Activated CD8-positive, alpha-beta memory T cell treated with anti-CD3 and anti-CD28 coated beads for 36 hours (primary cell): ENCODE measurements at regions not wholly inside any gene's neighbourhood (a gene's known extent, or its start where the extent isn't known, plus 50 kb on each side); places are given as distances from the start of the nearest gene placed in this dataset.

Source experiments
- CTCF ChIA-PET: fragments of 350-600 bp; sonication (Branson Sonifier 250); formaldehyde crosslinking; loops from one replicate; lab custom pipeline; 2021; ENCODE audit warnings: antibody characterized with exemption; lab: Charles Lee
- POLR2A ChIA-PET: fragments of 350-600 bp; sonication (Branson Sonifier 250); formaldehyde crosslinking; loops from one replicate; lab custom pipeline; 2021; ENCODE audit warnings: antibody characterized with exemption; lab: Charles Lee

DNA sequence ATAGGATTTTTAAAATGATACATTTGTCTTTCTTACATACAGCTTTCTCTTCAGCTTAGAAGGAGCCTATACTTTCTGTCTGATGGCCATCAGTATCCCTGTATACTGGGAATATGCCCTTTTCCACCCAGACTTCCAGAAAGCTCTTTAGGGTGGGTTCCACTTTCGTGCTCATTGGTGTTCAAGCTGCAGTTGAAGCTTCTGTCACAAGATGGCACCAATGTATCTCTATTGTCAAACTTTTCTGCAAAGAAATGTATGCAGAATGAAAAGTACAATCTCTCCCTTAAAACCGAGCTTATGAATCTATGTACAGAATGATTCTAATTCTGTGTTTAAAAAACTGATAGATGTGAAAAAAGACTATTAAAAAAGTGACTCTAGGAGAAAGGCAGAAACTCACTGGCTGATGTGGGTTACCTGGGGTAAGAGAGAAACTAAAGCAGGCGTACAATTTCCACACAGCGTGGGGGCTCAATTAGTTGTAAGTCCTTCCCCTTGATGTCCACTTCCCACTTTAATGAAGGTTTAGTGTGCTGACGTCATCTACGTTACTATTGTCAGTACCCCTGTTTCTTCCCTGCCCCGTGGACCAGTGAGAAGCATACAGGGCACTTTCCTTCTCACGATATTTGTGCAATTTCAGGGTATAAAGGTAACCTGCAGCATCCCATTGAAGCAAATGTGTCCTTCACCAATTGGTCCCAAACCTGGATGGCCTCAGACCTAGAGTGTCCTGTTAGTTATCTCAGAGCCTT, 57.3 kb upstream of the TCEAL2 start:
- POLR2A ChIA-PET: no interaction called here
- CTCF ChIA-PET: no interaction called here

DNA sequence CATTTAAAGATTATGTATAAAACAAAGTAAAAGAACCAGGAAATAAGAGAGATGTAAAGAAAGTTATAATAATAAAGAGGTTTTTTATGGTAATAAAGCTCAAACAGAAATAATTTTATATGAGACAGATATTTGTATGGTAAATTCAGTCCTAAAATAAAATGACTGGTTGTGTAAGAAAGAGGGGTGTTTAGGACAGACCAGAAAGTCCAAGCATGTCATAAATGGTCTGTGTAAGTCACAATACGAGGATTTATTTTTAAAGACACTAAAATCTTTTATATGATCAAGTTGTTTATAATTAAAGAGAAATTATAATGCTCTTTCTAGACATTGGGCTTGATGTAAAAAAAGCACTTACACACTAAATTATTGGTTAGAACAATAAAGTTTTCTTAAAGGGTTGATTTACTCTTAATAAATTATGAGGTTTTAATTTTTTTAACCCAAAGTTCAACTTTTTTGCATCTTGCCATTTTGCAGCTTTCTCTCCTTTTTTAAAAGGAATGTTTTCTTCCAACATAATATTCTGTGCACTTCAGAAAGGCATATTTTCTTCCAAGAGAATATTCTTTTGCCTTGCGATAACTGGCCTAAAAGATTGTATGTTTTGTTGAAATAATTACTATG, 61.9 kb upstream of the TCEAL2 start:
- CTCF ChIA-PET: no interaction called here
- POLR2A ChIA-PET: no interaction called here

DNA sequence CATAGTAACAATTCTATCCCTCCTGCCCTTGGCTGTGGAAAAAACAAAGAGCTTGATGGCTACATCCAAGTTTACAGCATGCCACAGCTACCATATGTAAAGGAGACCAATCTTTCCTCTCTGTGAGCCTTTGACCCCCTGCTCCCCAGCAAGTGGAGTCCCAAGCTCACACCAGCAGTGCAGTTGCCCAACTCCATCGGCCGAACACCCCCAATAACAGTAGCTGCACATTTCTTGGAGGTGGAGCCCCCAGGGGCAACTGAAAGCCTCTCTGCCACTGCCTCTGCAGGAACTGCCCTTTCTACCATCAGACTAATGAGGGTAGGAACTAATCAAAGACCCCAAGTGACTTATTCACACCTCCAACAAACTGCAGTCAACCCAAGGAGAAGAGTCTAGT, 81.0 kb upstream of the TCEAL2 start:
- ChIA-PET POLR2A (no interaction called here), CTCF (no interaction called here)

DNA sequence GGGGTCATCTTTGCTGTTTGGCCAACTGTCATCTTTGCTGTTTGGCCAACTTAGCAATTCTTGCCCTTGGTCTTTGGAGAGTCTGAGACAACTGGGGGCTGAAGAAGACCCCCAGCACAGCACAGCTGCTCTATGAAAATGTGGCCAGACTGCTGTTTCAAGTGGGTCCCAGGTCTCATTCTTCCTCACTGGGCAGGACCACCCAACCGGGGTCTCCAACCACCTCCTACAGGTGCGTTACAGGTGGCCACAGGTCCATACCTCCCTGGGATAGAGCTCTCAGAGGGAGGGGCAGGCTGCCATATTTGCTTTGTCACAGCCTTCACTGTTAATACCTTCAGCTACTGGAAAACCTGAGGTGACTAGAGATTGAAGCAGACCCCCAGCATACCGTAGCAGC, 82.1 kb upstream of the TCEAL2 start:
- ChIA-PET CTCF (no interaction called here), POLR2A (no interaction called here)

DNA sequence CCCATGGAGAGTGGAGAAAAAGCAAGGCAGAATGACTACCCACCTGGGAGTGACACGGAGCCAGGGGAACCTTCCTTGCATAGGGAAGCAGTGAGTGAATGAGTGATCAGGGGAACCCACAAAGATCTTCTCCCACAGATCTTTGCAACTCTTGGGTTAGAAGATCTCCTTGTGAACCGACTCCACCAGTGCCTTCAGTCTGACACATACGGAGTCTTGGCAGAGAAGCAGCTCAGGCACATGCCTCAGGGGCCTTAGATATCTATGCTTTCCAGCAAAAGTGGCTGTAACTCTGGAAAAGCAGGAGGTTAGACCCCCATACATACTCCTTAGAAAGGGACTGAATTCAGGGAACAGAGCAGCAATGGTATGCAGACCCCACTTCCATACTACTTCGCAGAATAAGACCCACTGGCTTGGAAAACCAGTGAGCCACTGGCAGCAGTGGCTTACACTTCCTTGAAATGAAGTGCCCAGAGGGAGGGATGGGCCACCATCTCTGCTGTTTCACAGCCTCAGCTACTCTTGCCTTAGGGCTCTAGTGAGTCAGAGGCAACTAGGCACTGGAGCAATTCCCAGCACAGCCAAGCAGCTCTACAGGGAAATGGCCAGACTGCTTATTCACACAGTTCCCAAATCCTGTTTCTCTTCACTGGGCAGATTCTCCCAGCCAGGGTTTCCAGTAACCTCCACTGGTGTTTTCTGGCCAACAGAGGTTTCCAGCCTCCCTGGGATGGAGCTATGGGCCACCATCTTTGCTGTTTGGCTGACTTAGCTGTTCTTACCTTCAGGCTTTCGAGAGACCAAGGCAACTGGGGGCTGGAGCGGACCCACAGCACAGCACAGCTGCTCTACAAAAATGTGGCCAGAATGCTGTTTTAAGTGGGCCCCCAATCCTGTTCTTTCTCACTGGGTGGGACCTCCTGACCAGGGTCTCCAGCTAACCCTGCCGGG, 82.8 kb upstream of the TCEAL2 start:
- CTCF ChIA-PET: no interaction called here
- POLR2A ChIA-PET: no interaction called here

DNA sequence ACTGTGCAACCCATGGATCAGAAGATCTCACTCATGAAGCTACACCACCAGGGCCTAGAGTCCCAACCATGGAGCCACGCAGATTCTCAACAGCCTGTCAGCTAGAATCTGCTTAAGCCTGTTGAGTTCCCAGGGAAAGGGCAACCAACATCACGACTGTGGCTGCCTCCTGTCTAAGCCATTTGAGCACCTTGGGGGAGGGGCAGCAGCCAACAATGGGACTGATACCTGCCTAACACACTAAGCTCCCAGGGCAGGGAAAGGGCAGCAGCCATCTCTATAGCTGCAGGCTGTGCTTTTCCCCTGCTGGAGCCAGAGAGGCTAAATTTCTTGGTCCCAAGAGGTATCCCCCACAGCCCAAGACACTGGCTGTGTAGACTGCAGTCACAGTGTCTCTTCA, 96.5 kb upstream of the TCEAL2 start:
- POLR2A ChIA-PET: no interaction called here
- CTCF ChIA-PET: no interaction called here

DNA sequence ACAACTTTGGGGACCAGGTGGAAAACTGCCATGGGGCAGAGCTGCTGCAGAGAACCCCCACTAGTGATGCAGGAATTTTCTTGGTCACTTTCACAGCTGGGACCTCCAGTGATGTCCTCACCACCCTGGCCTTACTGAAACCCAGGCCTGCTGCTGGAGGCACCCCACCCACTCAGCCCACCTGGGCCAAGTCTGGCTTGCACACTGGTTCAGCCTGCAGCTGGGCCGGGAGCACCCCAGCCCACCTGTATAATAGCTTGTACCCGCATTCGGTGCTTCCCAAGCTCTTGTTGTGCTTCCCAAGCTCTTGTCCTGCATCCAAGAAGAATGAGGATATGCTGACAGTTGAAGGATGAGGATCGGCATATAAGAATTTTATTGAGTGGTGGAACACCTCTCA, 86.4 kb upstream of the ZMAT1 start:
- ChIA-PET CTCF (interaction anchor here (0.6 kb wide), 1 partner anchor 754 kb away, joined by 3 read pairs; no protein-coding TSS in a partner anchor), POLR2A (no interaction called here)

DNA sequence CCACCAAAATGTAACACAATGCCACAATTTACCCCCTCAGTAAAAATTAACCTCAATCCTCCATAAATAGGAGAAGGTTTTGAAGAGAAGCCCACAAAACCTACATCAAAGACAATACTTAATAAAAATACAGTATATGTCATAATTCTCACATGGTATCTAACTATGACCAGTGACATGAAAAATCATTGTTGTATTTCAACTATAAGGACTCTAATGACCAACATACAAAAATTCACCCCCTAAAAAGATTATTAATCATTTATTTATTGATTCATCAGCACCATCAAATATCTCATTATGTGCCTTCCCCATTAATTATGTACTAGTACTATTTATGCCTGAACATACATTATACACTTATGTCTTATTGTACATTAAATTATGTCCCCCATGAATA, 77.1 kb upstream of the ZMAT1 start:
- ChIA-PET CTCF (no interaction called here), POLR2A (no interaction called here)

DNA sequence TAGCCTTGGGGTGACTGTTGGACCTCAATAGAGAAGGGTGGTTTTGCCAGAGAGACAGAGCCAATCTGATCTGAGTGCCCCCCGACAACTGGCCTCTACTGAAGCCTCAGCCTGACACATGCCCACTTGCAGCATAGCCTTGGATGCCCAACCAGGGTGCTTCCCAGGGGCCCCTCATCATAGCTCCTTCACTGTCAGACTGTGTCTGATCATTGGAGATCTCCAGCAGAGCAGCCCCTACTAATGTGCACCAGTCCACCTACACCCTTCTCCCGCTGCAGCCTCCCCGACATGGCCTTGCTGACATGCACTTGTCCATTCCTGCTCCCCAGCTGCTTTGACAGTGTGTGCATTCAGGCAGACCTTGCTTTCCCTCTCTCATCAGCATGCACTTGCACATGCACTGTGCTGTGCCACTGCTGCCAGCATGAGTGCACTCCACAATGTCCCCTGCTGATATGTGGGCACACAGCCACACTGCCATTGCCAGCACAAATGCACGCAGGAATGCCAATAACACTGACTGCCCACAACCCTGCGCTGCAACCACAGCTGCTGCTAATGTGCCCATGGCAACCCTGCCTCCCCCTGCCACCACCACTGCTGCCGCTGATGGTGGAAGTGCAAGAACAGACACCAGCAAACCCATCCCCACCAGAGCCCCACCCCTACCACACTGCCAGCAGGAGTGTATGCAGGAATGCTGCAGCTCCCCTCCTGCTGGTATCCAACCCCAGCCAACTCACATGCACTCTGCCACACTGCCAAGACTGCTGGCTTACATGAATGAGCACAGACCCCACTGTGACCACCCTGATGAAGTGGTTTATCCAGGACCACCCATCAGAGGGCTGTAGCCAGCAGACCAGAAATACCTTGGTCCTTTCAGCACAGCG, 68.1 kb upstream of the ZMAT1 start:
- POLR2A ChIA-PET: no interaction called here

DNA sequence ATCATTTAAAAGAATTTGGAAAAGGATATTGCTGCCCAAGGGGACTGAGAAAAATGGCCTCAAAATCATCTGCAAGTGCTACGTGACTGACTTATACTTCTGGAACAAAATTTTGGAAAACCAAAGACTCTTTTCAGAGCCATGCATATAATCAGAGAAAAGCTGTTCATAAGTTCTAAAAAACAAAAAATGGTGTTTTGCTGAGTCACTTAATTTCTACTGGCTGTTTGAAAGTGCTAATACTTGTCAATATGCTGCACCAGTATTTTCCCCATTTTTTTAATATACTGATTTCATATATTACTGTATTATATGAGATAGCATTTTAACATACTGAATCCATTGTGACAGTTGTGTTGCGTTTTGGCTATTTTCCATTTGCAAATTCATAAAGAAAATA, 61.5 kb upstream of the ZMAT1 start:
- POLR2A ChIA-PET: no interaction called here

More for the DNA sequence above, 68.1 kb upstream of the ZMAT1 start:
- CTCF ChIA-PET: no interaction called here

DNA sequence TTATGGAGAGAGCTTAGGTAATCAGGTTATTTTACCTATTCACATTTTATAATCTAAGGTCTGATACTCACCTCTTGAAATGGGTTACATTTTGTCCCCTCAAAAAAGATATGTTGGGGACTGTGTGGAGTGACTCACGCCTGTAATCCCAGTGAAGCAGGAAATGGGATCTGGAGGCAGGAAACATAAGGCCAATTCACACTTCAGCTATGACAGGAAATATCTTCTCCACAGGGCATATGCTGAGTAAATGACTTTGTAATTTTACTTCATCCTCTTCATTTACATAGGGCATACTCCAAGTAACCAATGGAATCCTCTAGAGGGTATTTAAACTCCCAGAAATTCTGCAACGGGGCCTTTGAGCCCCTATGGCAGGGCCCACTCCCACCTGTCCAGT, 54.8 kb upstream of the ZMAT1 start:
- CTCF ChIA-PET: no interaction called here
- POLR2A ChIA-PET: no interaction called here

More for the DNA sequence above, 61.5 kb upstream of the ZMAT1 start:
- CTCF ChIA-PET: no interaction called here
